ENCODE measurements at regions not wholly inside any gene's neighbourhood (a gene's known extent, or its start where the extent isn't known, plus 50 kb on each side); places are given as distances from the start of the nearest gene placed in this dataset.

GRCh38 chr15:95770196-95770595 lies 560.3 kb upstream of the NR2F2 start:
- TF ChIP-seq EZH2 (IDR thresholded peaks at IDR 0.05; ENCODE audit: insufficient read depth, poor library complexity, severe bottlenecking) (no peak), EZH2phosphoT487 (IDR thresholded peaks at IDR 0.05; ENCODE audit: insufficient read depth, low read depth) (no peak)

Measured in GM23248 (cell line).